Karpas-422 (cell line): ENCODE measurements at regions not wholly inside any gene's neighbourhood (a gene's known extent, or its start where the extent isn't known, plus 50 kb on each side); places are given as distances from the start of the nearest gene placed in this dataset.
"Not testable (repeated sequence)": the region's sequence is repeated elsewhere in the genome, so short reads cannot be mapped to it uniquely, and the experiment has no call there.

Source experiments
- DNase-seq: peaks from one replicate; pipeline ENCODE4 v3.0.0-alpha.2; 2015
- H2AFZ ChIP-seq: fragments of 200-600 bp; sonication (generic); 2 replicates; pipeline ENCODE4 v1.6.1; 2014; ENCODE audit warnings: antibody characterized with exemption, low read length, mixed read lengths
- H3K27ac ChIP-seq: fragments of 200-600 bp; sonication (generic); 2 replicates; pipeline ENCODE4 v1.5.1; 2014; ENCODE audit warnings: mild to moderate bottlenecking, low read length, moderate library complexity
- H3K27me3 ChIP-seq: fragments of 200-600 bp; sonication (generic); 2 replicates; pipeline ENCODE4 v1.6.1; 2014; ENCODE audit warnings: low read length, mixed read lengths
- H3K36me3 ChIP-seq: fragments of 200-600 bp; sonication (generic); 2 replicates; pipeline ENCODE4 v1.6.1; 2014; ENCODE audit warnings: low read length, mixed read lengths; ENCODE audit not compliant: insufficient read depth
- H3K4me1 ChIP-seq: fragments of 200-600 bp; sonication (generic); 2 replicates; pipeline ENCODE4 v1.6.1; 2014; ENCODE audit warnings: mild to moderate bottlenecking, low read length, mixed read lengths
- H3K4me2 ChIP-seq: fragments of 200-600 bp; sonication (generic); 2 replicates; pipeline ENCODE4 v1.6.1; 2014; ENCODE audit warnings: low read length, low read depth, mild to moderate bottlenecking; ENCODE audit not compliant: poor library complexity, severe bottlenecking
- H3K4me3 ChIP-seq: fragments of 200-600 bp; sonication (generic); 2 replicates; pipeline ENCODE4 v1.5.1; 2014; ENCODE audit warnings: mild to moderate bottlenecking, antibody characterized with exemption, low read length, mixed read lengths
- H3K79me2 ChIP-seq: fragments of 200-600 bp; sonication (generic); 2 replicates; pipeline ENCODE4 v1.6.1; 2014; ENCODE audit warnings: mild to moderate bottlenecking, low read length, mixed read lengths
- H3K9ac ChIP-seq: fragments of 200-600 bp; sonication (generic); 2 replicates; pipeline ENCODE4 v1.6.0; 2014; ENCODE audit warnings: low read length
- H3K9me2 ChIP-seq: fragments of 200-600 bp; sonication (generic), shearing (Covaris generic); replicated peaks from 2 replicates; pipeline ENCODE4 v1.6.0; 2014; ENCODE audit warnings: mild to moderate bottlenecking, low read length, moderate library complexity; ENCODE audit not compliant: insufficient read depth
- H3K9me3 ChIP-seq: fragments of 300-700, 200-600 bp; sonication (generic); 2 replicates; pipeline ENCODE4 v1.6.1; 2014; ENCODE audit warnings: low read length, mixed read lengths
- H4K20me1 ChIP-seq: fragments of 200-600 bp; sonication (generic); 2 replicates; pipeline ENCODE4 v1.6.1; 2014; ENCODE audit warnings: mild to moderate bottlenecking, antibody characterized with exemption, low read length, low read depth; ENCODE audit not compliant: insufficient read depth

DNA sequence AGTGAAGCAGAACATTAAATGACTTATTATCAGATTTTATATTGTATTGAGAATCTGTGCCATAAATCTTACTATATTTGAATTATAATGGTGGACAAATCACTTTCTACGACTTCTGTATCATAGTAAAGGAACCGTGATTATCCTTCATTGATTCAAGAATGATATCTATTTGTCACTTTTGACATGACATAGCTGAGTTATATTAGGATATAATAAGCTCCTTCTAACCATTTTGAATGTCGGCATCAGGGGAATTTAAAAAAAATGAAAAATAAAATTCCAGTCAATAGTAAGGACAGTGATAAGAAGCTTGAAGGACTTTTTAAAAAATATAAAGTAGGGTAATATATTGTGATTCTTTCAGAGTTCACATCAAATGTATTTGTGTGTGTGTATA, 338.9 kb upstream of the ACO1 start:
- no peak overlapping the region for H3K4me2 ChIP-seq
- no peaks in the 10 kb centered on the region for H3K4me1 ChIP-seq
- no peaks in the 10 kb centered on the region for H3K9me2 ChIP-seq
- H3K27ac ChIP-seq, result no peak overlapping the region
- no peak overlapping the region for H3K4me3 ChIP-seq
- no peaks in the 10 kb centered on the region for H3K79me2 ChIP-seq
- no peaks in the 10 kb centered on the region for H3K36me3 ChIP-seq
- no peaks in the 10 kb centered on the region for H4K20me1 ChIP-seq
- no peak for DNase-seq
- H3K27me3 ChIP-seq, result no peaks in the 10 kb centered on the region
- H3K9me3 ChIP-seq, result no peaks in the 10 kb centered on the region
- no peak overlapping the region for H3K9ac ChIP-seq
- no peak overlapping the region for H2AFZ ChIP-seq

DNA sequence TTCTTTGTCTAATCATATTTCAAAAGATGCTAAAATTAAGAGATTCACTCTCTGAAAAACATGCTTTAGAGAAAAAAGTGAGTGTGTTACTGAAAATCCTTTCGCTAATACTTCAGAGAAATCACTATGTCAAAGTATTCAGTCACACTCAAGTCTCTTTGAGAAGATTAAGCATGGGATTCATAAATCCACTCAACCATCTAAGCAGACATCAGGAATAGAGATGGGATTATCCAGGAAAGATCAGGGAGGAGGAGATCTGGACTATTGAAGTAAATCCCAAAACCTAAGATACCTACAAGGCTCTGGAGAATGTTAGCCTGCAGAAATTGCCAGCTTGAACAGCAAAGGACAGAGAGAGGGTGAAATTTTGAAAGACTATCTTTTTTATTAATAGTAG, 317.2 kb upstream of the ACO1 start:
- no peaks in the 10 kb centered on the region for H3K27me3 ChIP-seq

DNA sequence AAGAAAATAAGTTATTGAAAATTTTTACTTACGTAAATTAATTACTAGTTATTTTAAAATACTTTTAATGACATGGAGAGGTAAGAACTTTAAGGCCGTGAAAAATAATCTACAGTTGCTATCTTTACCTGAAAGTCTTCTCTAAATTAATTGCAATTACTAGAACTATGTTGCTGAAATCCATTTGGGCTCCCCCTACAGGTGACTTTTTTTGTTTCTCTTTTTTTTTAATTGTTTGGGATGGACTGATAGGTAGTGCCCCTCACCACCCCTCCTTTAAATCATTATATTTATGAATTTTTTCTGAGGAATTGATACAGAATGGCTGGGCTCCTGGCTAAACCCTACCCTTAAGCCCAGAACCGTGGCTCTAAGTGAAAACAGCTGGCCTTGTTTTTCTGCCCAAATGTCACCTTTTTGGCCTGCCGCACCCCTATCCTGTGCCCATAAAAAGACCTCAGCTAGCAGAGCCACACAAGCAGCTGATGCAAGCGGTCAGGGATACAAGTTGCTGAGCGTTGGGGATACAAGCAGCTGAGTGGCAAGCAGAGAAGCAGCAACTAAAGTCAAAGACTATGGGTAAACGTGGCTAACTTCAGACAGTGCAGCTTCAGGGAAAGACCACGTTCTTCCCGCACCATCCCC, 315.2 kb upstream of the ACO1 start:
- Histone ChIP-seq H3K27ac (no peak overlapping the region), H3K79me2 (no peaks in the 10 kb centered on the region), H3K9me3 (no peaks in the 10 kb centered on the region), H3K4me2 (no peak overlapping the region), H2AFZ (no peak overlapping the region), H3K9me2 (no peaks in the 10 kb centered on the region), H4K20me1 (no peaks in the 10 kb centered on the region), H3K36me3 (no peaks in the 10 kb centered on the region), H3K9ac (no peak overlapping the region), H3K4me3 (no peak overlapping the region), H3K27me3 (no peaks in the 10 kb centered on the region), H3K4me1 (no peaks in the 10 kb centered on the region)
- DNase-seq, result peak; percentile 73

More for the DNA sequence above, 317.2 kb upstream of the ACO1 start:
- Histone ChIP-seq H3K4me3 (no peak overlapping the region), H3K27ac (no peak overlapping the region), H3K9ac (no peak overlapping the region), H3K79me2 (no peaks in the 10 kb centered on the region), H3K9me2 (no peaks in the 10 kb centered on the region), H3K9me3 (no peaks in the 10 kb centered on the region), H2AFZ (no peak overlapping the region), H3K4me1 (no peaks in the 10 kb centered on the region), H3K4me2 (no peak overlapping the region), H3K36me3 (no peaks in the 10 kb centered on the region), H4K20me1 (no peaks in the 10 kb centered on the region)
- no peak for DNase-seq

DNA sequence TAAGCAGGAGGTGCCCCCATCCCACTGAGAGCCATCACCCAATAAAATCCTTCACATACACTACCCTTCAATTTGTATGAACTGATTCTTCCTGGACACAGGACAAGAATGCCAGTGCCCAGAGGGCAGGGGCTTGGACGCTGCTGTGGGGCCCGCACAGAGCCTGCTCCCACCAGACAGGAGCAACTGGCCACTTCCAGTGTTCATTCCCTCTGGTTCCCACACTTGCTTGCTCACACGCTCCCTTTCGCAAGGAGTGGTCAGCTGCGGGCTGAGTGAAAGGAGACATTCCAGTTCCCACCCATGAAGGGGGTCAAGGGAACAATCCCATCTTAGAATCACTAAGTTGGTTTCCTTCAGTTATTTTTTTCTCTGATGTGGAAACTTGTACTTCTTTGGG, 314.5 kb upstream of the ACO1 start:
- Histone ChIP-seq H3K36me3 (no peaks in the 10 kb centered on the region), H3K9me2 (no peaks in the 10 kb centered on the region), H3K9me3 (no peaks in the 10 kb centered on the region), H3K27ac (no peak overlapping the region), H3K4me3 (no peak overlapping the region), H3K79me2 (no peaks in the 10 kb centered on the region), H3K4me2 (no peak overlapping the region), H4K20me1 (no peaks in the 10 kb centered on the region), H3K4me1 (no peaks in the 10 kb centered on the region), H3K27me3 (no peaks in the 10 kb centered on the region), H2AFZ (no peak overlapping the region), H3K9ac (no peak overlapping the region)
- DNase-seq, result no peak

DNA sequence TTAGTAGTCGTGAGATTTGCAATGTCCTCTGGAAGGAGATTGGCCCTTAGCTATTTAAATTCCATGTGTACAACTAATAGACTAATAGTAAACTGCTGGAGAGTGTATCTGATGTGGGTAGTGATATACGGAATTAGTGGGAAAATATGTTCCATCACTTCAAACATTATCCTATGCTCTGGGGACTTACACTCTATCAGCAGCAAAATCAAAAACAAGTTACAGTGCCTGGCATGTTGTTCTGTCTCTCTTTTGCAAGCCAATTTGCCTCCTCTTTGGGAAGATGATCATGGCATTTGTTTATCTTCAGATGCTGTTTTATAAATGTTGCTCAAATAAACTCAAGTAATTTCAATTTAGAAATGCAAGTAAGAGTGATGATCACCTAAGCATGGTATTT, 311.9 kb upstream of the ACO1 start:
- no peaks in the 10 kb centered on the region for H3K36me3 ChIP-seq

DNA sequence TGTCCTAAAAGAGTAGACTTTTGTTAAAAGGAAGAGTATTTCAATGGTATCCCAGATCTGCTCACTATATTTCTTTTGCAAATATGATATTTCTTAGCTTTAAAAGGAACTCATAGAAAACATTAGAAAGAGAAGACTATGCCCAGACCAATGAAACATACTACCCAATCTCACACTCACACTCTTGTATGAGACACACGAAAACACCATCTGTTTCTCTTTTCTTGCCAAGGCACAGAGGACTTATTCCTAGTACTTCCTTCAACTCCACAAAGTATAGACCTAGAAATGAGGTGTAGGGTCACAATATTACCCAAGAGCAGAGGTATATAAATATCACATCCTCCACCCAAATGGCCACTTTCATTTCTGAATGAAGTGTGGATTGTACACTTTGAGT, 292.4 kb upstream of the ACO1 start:
- Histone ChIP-seq H2AFZ (no peak overlapping the region), H3K36me3 (no peaks in the 10 kb centered on the region), H3K27me3 (no peaks in the 10 kb centered on the region), H3K79me2 (no peaks in the 10 kb centered on the region), H3K4me1 (no peaks in the 10 kb centered on the region), H3K4me2 (no peak overlapping the region), H3K9me3 (no peaks in the 10 kb centered on the region), H3K9ac (no peak overlapping the region), H3K9me2 (0 out of 2 replicates have a peak, but pooled peaks cover 4% of the 10 kb centered on the region), H4K20me1 (no peaks in the 10 kb centered on the region), H3K27ac (no peak overlapping the region), H3K4me3 (no peak overlapping the region)
- DNase-seq, result no peak

More for the DNA sequence above, 311.9 kb upstream of the ACO1 start:
- Histone ChIP-seq H3K9me3 (no peaks in the 10 kb centered on the region), H3K79me2 (no peaks in the 10 kb centered on the region), H2AFZ (no peak overlapping the region), H3K27ac (no peak overlapping the region), H3K4me3 (no peak overlapping the region), H3K9ac (no peak overlapping the region), H3K27me3 (no peaks in the 10 kb centered on the region), H4K20me1 (no peaks in the 10 kb centered on the region), H3K4me1 (no peaks in the 10 kb centered on the region), H3K9me2 (no peaks in the 10 kb centered on the region), H3K4me2 (no peak overlapping the region)
- DNase-seq, result no peak

DNA sequence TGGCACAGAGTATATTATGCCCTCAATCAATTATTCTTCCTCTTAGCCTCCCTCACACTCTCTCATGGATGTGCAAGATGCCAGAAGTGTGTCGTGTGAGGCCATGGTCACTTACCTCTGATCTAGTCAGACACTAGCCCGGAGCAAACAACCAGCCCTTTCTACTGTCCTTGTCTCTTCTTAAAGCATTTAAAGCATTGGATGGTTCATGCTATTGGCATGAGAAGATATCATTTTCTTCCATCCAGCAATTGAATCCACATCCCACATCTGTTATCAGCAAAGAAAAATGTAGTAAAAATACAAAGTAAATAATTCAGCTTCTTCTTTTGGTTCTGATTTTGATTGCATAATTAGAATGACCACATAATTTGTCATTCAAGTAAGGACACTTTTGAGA, 267.2 kb upstream of the ACO1 start:
- Histone ChIP-seq H3K79me2 (no peaks in the 10 kb centered on the region), H3K9me3 (no peaks in the 10 kb centered on the region)

DNA sequence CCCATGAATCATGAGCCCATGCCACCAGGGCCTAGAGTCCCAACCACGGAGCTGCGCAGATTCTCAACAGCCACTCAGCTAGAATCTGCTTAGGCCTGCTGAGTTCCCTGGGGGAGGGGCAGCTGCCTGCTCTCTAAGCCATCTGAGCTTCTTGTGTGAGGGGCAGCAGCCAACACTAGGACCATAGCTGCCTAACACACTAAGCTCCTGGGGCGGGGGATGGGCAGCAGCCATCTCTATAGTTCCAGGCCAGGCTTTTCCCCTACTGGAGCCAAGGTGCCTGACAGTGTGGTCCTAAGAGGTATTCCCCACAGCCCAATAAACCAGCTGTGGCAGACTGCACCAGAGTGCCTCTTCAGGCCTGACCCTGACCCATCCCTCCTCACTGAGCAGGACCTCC, 255.9 kb upstream of the ACO1 start:
- Histone ChIP-seq H3K79me2 (no peaks in the 10 kb centered on the region), H3K27me3 (no peaks in the 10 kb centered on the region), H3K4me2 (no peak overlapping the region), H4K20me1 (no peaks in the 10 kb centered on the region), H3K9ac (no peak overlapping the region), H2AFZ (no peak overlapping the region), H3K4me1 (no peaks in the 10 kb centered on the region), H3K27ac (no peak overlapping the region), H3K4me3 (no peak overlapping the region), H3K9me2 (no peaks in the 10 kb centered on the region), H3K36me3 (no peaks in the 10 kb centered on the region), H3K9me3 (no peaks in the 10 kb centered on the region)
- DNase-seq, result no peak

More for the DNA sequence above, 267.2 kb upstream of the ACO1 start:
- Histone ChIP-seq H3K36me3 (no peaks in the 10 kb centered on the region), H2AFZ (no peak overlapping the region), H4K20me1 (no peaks in the 10 kb centered on the region), H3K4me1 (no peaks in the 10 kb centered on the region), H3K27me3 (no peaks in the 10 kb centered on the region), H3K9ac (no peak overlapping the region), H3K27ac (no peak overlapping the region), H3K4me2 (no peak overlapping the region), H3K9me2 (no peaks in the 10 kb centered on the region), H3K4me3 (no peak overlapping the region)
- DNase-seq, result no peak

DNA sequence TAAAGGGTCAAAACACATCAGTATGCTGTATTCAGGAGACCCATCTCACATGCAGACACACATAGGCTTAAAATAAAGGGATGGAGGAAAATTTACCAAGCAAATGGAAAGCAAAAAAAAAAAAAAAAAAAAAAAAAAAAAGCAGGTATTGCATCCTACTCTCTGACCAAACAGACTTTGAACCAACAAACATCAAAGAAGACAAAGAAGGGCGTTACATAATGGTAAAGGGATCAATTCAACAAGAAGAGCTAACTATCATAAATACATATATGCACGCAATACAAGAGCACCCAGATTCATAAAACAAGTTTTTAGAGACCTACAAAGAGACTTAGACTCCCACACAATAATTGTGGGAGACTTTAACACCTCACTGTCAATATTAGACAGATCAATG, 253.7 kb upstream of the ACO1 start:
- not testable (repeated sequence) for H3K79me2 ChIP-seq, H3K9ac ChIP-seq, H2AFZ ChIP-seq, H3K9me3 ChIP-seq, H3K27me3 ChIP-seq, H3K27ac ChIP-seq, H3K9me2 ChIP-seq, H3K36me3 ChIP-seq, H3K4me1 ChIP-seq, H3K4me2 ChIP-seq, H3K4me3 ChIP-seq, H4K20me1 ChIP-seq, DNase-seq
